B cell (primary cell): ENCODE measurements at regions not wholly inside any gene's neighbourhood (a gene's known extent, or its start where the extent isn't known, plus 50 kb on each side); places are given as distances from the start of the nearest gene placed in this dataset.

Experiments used
- ATAC-seq: fragments of 200-7000 bp; cut with Tn5 transposase; one replicate; pipeline ENCODE4 v1.10.0; 2021; ENCODE audit warnings: low read depth, mild to moderate bottlenecking, moderate number of reproducible peaks, moderate library complexity
- CTCF ChIA-PET: fragments of 350-600 bp; sonication (Branson Sonifier 250); formaldehyde crosslinking; loops from one replicate; lab custom pipeline; 2021; ENCODE audit warnings: antibody characterized with exemption, inconsistent platforms; lab: Charles Lee
- POLR2A ChIA-PET: fragments of 350-600 bp; sonication (Branson Sonifier 250); formaldehyde crosslinking; loops from one replicate; lab custom pipeline; 2021; ENCODE audit warnings: antibody characterized with exemption; lab: Charles Lee
- DNase-seq: peaks from one replicate; pipeline ENCODE4 v3.0.0; 2013
- H2AFZ ChIP-seq: 2 replicates; pipeline ENCODE4 v1.6.1; 2012; ENCODE audit warnings: mild to moderate bottlenecking, low read depth, low read length; ENCODE audit not compliant: insufficient read depth, poor library complexity, severe bottlenecking
- H3K27ac ChIP-seq, 2 donors: 1 replicate in 1 of 2; 2 replicates in 1 of 2; pipeline ENCODE4 v1.5.1; 2012 to 2013; ENCODE audit warnings: low read length in 2 of 2, mild to moderate bottlenecking in 2 of 2, moderate library complexity in 1 of 2
- H3K27me3 ChIP-seq, 4 experiments: fragments of 200-600 bp in 1 of 4; sonication (generic) in 1 of 4; replicated peaks in 1 of 4; 1 replicate in 2 of 4; 2 replicates in 2 of 4; pipeline versions ENCODE4 v1.6.1 to v1.7.0; 2013 to 2016; ENCODE audit warnings: low read length in 3 of 4, mild to moderate bottlenecking in 2 of 4, mixed read lengths in 1 of 4, moderate library complexity in 1 of 4; ENCODE audit not compliant: insufficient read depth in 4 of 4, control insufficient read depth in 3 of 4; ENCODE audit errors: control extremely low read depth in 1 of 4
- H3K36me3 ChIP-seq, 2 experiments: replicated peaks in 1 of 2; 1 replicate in 1 of 2; 2 replicates in 1 of 2; pipeline versions ENCODE4 v1.6.1 to v1.7.1; 2013; ENCODE audit warnings: low read length in 1 of 2; ENCODE audit not compliant: insufficient read depth in 2 of 2, control insufficient read depth in 1 of 2; ENCODE audit errors: control extremely low read depth in 1 of 2, extremely low read depth in 1 of 2
- H3K4me1 ChIP-seq, 2 donors: fragments of 200-600 bp in 1 of 2; sonication (generic) in 1 of 2; 1 replicate in 1 of 2; 2 replicates in 1 of 2; pipeline versions ENCODE4 v1.5.1 to v1.6.1; 2013 to 2017; ENCODE audit warnings: low read length in 2 of 2; ENCODE audit not compliant: control insufficient read depth in 2 of 2, insufficient read depth in 2 of 2
- H3K4me2 ChIP-seq: replicated peaks from 2 replicates; pipeline ENCODE3; 2012; ENCODE audit warnings: mild to moderate bottlenecking, low read depth, low read length; ENCODE audit not compliant: poor library complexity, severe bottlenecking
- H3K4me3 ChIP-seq, 5 experiments: fragments of 200-600 bp in 1 of 5; sonication (generic) in 1 of 5; 1 replicate in 3 of 5; 2 replicates in 2 of 5; pipeline versions ENCODE4 v1.5.1 to v1.7.0; 2011 to 2016; ENCODE audit warnings: low read length in 4 of 5, mild to moderate bottlenecking in 4 of 5, low read depth in 2 of 5, control low read depth in 1 of 5, moderate library complexity in 1 of 5; ENCODE audit not compliant: insufficient read depth in 1 of 5; ENCODE audit errors: control extremely low read depth in 1 of 5, extremely low read depth in 1 of 5
- H3K79me2 ChIP-seq: fragments of 200-600 bp; sonication (generic); one replicate; pipeline ENCODE4 v1.6.0; 2016; ENCODE audit warnings: low read length; ENCODE audit not compliant: control insufficient read depth, insufficient read depth
- H3K9ac ChIP-seq: fragments of 200-600 bp; sonication (generic); 2 replicates; pipeline ENCODE4 v1.6.1; 2017; ENCODE audit warnings: mild to moderate bottlenecking, low read length, moderate library complexity
- H3K9me3 ChIP-seq, 3 donors: one replicate each; pipeline versions ENCODE4 v1.6.1 to v1.7.1; 2013; ENCODE audit warnings: low read length in 2 of 3; ENCODE audit not compliant: control insufficient read depth in 2 of 3, insufficient read depth in 1 of 3; ENCODE audit errors: control extremely low read depth in 1 of 3
- H4K20me1 ChIP-seq: 2 replicates; pipeline ENCODE4 v1.6.0; 2012; ENCODE audit warnings: mild to moderate bottlenecking, low read length; ENCODE audit not compliant: insufficient read depth, control insufficient read depth, poor library complexity, severe bottlenecking
- H3K27ac Mint-ChIP-seq: one replicate; pipeline ENCODE4 v1.8.0; 2021; ENCODE audit warnings: mixed read lengths
- H3K27me3 Mint-ChIP-seq: one replicate; pipeline ENCODE4 v1.8.0; 2021; ENCODE audit warnings: mixed read lengths
- H3K4me1 Mint-ChIP-seq: one replicate; pipeline ENCODE4 v1.8.0; 2021; ENCODE audit warnings: mixed read lengths
- H3K4me3 Mint-ChIP-seq: one replicate; pipeline ENCODE4 v1.8.0; 2021; ENCODE audit warnings: mixed read lengths
- H3K9me3 Mint-ChIP-seq: one replicate; pipeline ENCODE4 v1.8.0; 2022; ENCODE audit warnings: mixed read lengths; ENCODE audit not compliant: insufficient read depth
- EZH2 ChIP-seq: IDR thresholded peaks from 2 replicates; pipeline ENCODE4 v1.6.1; 2012; ENCODE audit warnings: borderline replicate concordance, low read depth, mild to moderate bottlenecking, moderate library complexity, low read length; ENCODE audit not compliant: insufficient read depth, poor library complexity, severe bottlenecking
- WGBS: methylation state at CpG from one replicate; pipeline ENCODE4 v1.1.5; 2013; ENCODE audit warnings: missing lambda C conversion rate; ENCODE audit not compliant: insufficient coverage; 5-methylcytosine and 5-hydroxymethylcytosine counted together
- intact Hi-C: fragments of 100-400 bp; cut with micrococcal nuclease; formaldehyde crosslinking; loops from one replicate; pipeline ENCODE4 v1.10.0; 2022
- TF ChIP-seq, protein P1 (sequence below): fragments of 200-600 bp; IDR thresholded peaks from one replicate; pipeline ENCODE4 v1.8.0; 2022; ENCODE audit warnings: antibody characterized with exemption, mild to moderate bottlenecking

DNA sequence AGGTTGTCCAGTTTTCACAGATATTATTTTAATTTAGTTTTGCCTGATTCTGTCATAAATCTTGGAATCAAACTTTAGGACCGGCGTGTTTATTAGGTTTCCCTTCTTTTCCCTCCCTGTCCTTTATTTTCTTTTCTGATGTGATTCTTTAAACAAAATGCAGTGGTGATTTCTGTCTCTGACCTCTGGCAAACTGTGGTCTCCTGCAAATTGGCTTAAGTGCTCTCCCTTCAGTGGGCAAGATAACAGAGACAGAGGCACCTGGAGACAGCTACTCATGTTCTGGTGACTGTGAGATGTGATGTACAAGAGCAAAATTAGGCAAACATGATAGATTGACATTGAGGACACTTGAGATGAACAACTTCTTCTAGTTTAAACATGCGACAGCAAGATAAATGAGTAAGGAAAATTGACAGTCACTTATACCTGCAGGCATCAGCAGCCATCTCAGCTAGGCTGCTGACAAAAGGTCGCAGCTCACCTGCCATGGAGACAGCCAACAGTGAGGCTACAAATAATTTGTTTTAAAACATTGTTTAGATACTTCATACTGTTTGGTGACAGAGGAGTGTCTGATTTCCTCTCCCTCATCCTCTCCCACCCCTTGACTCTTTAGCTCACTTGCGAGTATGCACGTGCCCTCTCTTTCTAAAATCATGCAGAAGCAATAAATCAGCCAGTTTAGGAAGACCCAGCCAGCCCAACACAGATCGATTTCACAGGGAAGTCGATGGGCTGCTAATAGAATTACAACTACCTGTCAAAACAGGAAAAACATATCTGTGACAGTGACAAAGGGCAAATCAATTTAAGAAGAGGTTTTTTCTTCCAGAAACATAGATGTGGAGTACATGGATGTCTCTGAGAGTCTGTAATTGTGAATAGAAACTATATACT is 63.4 kb upstream of the MAP3K7 start:
- Mint-ChIP-seq H3K27me3 (peaks cover 17% of the 10 kb centered on the region), H3K27ac (no peak overlapping the region), H3K4me3 (no peak overlapping the region), H3K4me1 (no peaks in the 10 kb centered on the region), H3K9me3 (no peaks in the 10 kb centered on the region)
- TF ChIP-seq, protein P1, sequence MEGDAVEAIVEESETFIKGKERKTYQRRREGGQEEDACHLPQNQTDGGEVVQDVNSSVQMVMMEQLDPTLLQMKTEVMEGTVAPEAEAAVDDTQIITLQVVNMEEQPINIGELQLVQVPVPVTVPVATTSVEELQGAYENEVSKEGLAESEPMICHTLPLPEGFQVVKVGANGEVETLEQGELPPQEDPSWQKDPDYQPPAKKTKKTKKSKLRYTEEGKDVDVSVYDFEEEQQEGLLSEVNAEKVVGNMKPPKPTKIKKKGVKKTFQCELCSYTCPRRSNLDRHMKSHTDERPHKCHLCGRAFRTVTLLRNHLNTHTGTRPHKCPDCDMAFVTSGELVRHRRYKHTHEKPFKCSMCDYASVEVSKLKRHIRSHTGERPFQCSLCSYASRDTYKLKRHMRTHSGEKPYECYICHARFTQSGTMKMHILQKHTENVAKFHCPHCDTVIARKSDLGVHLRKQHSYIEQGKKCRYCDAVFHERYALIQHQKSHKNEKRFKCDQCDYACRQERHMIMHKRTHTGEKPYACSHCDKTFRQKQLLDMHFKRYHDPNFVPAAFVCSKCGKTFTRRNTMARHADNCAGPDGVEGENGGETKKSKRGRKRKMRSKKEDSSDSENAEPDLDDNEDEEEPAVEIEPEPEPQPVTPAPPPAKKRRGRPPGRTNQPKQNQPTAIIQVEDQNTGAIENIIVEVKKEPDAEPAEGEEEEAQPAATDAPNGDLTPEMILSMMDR: no peak
- ChIA-PET POLR2A (no interaction called here), CTCF (no interaction called here)
- H3K4me3 ChIP-seq: no peak overlapping the region
- H2AFZ ChIP-seq: no peak overlapping the region
- no peak overlapping the region for H3K9ac ChIP-seq
- no peaks in the 10 kb centered on the region for H3K9me3 ChIP-seq
- H3K27ac ChIP-seq: no peak overlapping the region
- WGBS: 60% methylated on average over 2 of the region's 8 CpGs
- no peaks in the 10 kb centered on the region for H3K4me1 ChIP-seq
- H3K79me2 ChIP-seq: no peaks in the 10 kb centered on the region
- intact Hi-C loops: no loop called here
- H4K20me1 ChIP-seq: no peaks in the 10 kb centered on the region
- ATAC-seq (no peak), DNase-seq (no peak)
- no peaks in the 10 kb centered on the region for H3K27me3 ChIP-seq
- no peak overlapping the region for H3K4me2 ChIP-seq
- H3K36me3 ChIP-seq: no peaks in the 10 kb centered on the region

DNA sequence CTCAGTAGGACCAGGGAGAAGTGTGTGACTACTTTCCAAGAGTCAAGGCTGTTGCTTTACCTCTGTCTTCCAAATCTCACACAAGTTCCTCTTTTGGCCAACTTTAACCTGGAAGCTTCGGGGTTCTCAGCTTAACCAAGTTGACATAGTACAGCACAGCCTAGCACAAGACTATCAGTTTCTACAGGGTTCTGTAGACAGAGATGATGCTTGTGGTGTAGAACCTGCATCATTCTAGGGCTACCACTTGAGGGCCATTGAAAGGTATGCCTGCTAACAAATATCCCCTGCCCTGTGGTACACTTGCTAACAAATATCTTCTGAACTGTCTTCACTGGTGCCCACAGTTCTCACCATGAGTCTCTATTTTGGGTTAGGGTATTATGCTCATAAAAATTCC is 62.0 kb upstream of the MAP3K7 start:
- intact Hi-C loops: no loop called here
- DNase-seq (no peak), ATAC-seq (no peak)
- peaks cover 19% of the 10 kb centered on the region for H3K27me3 Mint-ChIP-seq
- POLR2A ChIA-PET: no interaction called here
- Histone ChIP-seq H3K79me2 (no peaks in the 10 kb centered on the region), H2AFZ (no peak overlapping the region), H3K4me1 (no peaks in the 10 kb centered on the region), H3K36me3 (no peaks in the 10 kb centered on the region), H3K4me2 (no peak overlapping the region), H3K9ac (no peak overlapping the region), H3K9me3 (no peaks in the 10 kb centered on the region), H3K4me3 (no peak overlapping the region), H3K27ac (no peak overlapping the region), H4K20me1 (no peaks in the 10 kb centered on the region), H3K27me3 (no peaks in the 10 kb centered on the region)
- H3K9me3 Mint-ChIP-seq: no peaks in the 10 kb centered on the region
- no peak overlapping the region for H3K27ac Mint-ChIP-seq
- no peak for TF ChIP-seq EZH2
- CTCF ChIA-PET: no interaction called here
- no peaks in the 10 kb centered on the region for H3K4me1 Mint-ChIP-seq
- WGBS: no CpG with 5 or more reads among the region's 1 CpG
- H3K4me3 Mint-ChIP-seq: no peak overlapping the region
